Sciatic nerve (tissue), 2 donors: ENCODE measurements at regions not wholly inside any gene's neighbourhood (a gene's known extent, or its start where the extent isn't known, plus 50 kb on each side); places are given as distances from the start of the nearest gene placed in this dataset.
A peak's percentile ranks its signal among the peaks of the same experiment; 100 is the strongest.

ENCODE experiments used
- ATAC-seq: fragments of 200-7000 bp; cut with Tn5 transposase; one replicate; pipeline ENCODE4 v1.9.1; 2020; ENCODE audit warnings: mild to moderate bottlenecking, moderate library complexity
- DNase-seq: peaks from one replicate; pipeline ENCODE4 v3.0.0-alpha.2; 2020; ENCODE audit warnings: low spot score
- intact Hi-C: fragments of 100-400 bp; cut with DNase I; formaldehyde crosslinking; loops from one replicate; pipeline ENCODE4 v1.14.2; 2022
- donor health status: DM: no; HTN: no; CAD: no.
- donor health status: DM: no; HTN: no; CAD: no.

- no peak for ATAC-seq
- intact Hi-C loops: no loop called here
These were observed 130.0 kb upstream of the MAOA start for GRCh38 chrX:43525901-43526610.

DNA sequence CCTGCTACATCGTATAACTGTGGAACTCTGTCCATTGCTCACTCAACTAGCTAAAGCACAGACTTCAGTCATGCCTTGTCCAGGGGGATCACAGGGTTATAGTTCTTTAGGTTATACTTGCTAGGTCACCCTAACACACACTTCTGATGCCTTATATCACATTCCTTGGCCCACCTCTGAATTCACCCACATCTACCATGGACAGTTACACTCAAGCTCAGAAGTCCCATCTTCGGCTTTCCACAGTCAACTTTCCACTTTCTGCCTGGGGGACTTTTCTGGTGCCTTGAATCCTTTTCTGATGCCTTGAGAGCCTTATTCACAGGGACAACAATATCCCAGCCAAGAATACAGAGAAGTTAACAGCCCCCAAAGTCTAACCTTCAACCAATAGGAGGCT is 129.2 kb upstream of the MAOA start:
- intact Hi-C loops: no loop called here
- DNase-seq: no peak
- ATAC-seq: no peak

More at GRCh38 chrX:43525901-43526610, 130.0 kb upstream of the MAOA start:
- no peak for DNase-seq

DNA sequence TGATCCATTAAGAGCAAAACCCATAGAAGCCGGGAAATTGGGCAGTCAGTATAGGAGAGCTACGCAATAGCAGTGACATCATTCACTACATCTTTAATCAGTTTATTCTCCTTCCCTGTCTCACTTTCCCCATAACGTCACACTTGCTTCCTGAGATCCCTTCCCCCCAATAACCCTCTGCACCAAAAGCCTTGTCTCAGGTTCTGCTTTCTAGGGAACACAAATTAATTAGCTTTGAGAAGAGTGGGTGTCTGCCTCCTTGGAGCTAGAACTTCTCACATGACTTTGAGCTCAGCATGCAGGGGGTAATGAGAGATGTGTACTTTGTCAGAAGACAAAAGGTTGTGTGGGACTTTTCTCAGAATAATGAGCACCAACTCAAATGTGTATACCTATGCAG is 128.3 kb upstream of the MAOA start:
- no peak for ATAC-seq
- intact Hi-C loops: no loop called here

GRCh38 chrX:43530837-43531236 is 125.3 kb upstream of the MAOA start:
- intact Hi-C loops: no loop called here
- DNase-seq (no peak), ATAC-seq (no peak)

More for the DNA sequence above, 128.3 kb upstream of the MAOA start:
- DNase-seq: no peak

DNA sequence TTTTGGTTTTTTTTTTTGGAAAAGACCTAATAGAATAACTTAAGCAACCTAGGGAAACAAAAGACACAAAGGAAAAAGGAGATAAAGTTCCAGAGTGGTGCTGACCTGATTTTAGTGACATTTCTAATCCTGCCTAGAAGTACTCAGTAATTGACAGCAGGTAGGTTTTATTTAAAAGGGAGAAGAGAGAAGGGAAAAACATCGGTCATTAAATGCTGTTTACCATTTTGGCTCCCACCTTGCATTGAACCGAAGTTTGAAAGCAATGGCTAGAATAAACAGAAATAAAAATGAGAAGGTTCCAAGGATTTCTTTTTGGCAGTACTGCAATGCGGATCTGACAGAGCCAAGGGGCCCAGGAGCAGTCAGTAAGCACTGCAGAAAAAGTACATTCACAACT is 115.8 kb upstream of the MAOA start:
- DNase-seq (no peak), ATAC-seq (no peak)
- intact Hi-C loops: no loop called here

DNA sequence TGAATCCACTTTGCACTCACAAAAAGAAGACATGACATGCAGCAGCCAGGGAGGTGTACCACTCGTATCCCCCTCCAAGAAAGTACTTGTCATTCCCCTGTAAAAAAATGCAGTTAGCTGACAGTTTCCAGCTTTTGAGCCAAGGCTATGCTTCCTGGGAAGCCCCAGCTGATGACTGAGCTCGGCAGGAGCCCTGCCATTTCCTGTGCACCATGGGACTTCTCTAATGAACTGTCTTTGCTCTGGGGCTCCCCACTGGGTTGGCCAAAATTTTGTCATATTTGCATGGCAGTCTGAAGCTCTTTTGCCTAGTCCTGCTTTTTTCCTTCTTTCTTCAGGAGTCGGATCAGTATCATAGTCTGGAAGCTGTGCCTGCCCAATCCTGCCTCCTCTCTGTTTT is 104.5 kb upstream of the MAOA start:
- ATAC-seq: no peak
- intact Hi-C loops: no loop called here
- DNase-seq: no peak

- DNase-seq: no peak
- ATAC-seq: no peak
- intact Hi-C loops: no loop called here
These were observed 103.9 kb upstream of the MAOA start for GRCh38 chrX:43552156-43552555.

DNA sequence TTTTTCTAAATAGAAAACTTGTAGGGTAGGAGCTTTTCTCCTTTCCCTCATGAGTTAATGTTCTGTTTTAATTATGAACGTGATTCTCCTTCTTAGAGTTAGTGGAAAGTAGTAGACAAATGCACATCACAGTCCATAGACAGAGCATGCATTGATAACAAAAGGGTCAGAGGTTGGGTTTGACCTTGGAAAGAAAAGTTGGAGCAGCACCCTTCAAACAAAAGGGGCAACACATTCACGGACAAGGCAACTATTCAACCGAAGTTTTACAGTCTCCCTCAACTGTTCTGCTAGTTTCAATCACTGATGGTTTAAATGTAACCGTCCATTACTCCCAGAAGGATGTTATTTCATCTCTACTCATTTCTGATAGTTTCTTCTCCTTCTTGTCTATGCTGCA is 103.4 kb upstream of the MAOA start:
- intact Hi-C loops: no loop called here
- ATAC-seq: no peak
- DNase-seq: no peak

GRCh38 chrX:43553257-43553656 is 102.8 kb upstream of the MAOA start:
- ATAC-seq (no peak), DNase-seq (no peak)
- intact Hi-C loops: no loop called here

DNA sequence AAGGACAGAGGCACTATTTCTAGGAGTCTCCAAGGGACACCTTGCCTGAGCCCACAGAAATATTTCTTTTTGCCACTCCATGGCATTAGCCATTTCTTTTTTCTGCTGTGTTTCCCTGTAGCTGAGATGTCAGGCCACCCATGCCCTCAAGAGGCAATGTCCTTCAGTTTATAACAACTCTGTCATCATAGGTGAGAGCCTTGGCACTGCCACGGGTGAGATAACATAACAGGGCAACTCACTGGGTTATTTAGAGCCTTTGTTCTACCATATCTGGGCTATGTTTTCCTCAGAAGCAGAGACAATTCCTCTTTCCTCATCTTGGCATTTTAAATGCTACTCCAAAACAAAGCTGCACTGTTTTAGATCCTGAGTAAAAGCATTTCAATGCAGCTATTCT is 99.9 kb upstream of the MAOA start:
- ATAC-seq: no peak
- DNase-seq: no peak
- intact Hi-C loops: no loop called here

GRCh38 chrX:43557792-43558191 is 98.3 kb upstream of the MAOA start:
- DNase-seq (peak; percentile 68), ATAC-seq (no peak)
- intact Hi-C loops: no loop called here

DNA sequence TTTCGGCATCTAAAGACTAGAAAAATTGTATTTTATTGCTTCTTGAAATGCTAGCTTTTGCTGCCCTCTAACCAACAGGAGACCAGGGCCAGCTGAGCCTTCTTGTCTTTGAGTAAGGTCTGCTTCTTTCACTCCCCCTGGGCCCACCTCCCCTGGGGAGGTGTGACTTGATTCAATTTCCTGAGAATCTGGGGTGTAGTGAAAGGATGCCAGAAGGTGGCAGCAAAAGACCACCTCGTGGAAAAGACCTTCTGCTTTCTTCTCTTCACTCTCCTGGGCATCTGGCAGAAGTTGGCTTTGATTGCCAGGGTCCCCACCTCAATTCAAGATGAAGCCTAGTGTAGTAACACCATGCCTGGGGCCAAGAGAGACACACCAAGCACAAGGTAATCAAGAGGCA is 96.5 kb upstream of the MAOA start:
- intact Hi-C loops: no loop called here
- DNase-seq (peak; percentile 57), ATAC-seq (peak; percentile 67)

DNA sequence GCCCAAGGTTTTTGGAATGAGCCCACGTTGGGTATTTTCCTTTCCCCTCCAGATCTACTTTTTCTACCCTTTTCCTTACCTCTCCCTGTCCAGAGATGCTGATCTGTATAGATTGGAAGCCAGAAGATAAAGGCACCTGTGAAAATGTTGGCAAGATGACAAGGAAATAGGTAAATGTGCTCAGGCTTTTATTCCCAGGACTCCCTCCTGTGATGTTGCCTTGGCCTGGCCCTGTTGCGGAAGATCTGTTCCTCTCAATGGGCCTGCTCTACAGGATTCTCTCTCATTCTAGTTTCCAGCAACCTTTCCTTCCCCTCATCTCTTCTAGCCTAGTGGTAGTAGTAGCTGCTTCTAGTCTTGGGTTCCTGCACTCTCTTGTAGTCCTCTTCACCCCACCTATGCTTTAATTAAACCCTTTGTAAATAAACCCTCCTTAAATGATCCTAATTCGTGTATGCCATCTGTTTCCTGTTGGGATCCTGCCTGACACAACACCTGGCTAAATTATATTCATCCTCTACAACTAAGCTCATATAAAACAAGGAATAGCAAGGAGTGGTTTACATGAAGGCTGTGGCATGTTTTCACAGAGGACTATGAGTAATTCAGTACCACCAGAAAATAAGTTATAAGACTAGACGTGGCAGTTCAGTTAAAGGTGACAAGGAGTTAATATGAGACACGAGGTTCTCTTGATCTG is 95.7 kb upstream of the MAOA start:
- no peak for DNase-seq
- no peak for ATAC-seq
- intact Hi-C loops: no loop called here

GRCh38 chrX:43562372-43562771 is 93.7 kb upstream of the MAOA start:
- no peak for DNase-seq
- intact Hi-C loops: no loop called here
- ATAC-seq: no peak

DNA sequence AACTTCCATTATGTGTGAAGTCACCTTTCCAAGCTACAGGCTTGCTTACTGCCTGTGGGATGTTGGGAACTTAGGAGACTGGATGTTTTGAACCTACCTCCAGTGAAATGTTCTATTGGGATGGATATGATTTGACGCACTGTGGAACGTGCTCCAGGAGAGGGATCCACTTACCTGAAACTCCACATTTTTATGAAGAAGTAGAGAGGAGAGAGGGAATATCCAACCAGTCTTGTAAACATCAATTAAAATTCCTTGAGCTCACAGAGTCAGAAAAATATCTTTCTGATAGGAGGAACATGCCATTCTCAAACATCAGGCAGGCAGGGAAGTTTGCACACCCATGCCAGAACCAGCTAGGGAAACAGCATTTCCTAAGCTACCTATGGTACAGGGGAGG is 91.1 kb upstream of the MAOA start:
- intact Hi-C loops: no loop called here
- no peak for ATAC-seq

GRCh38 chrX:43566170-43566569 is 89.9 kb upstream of the MAOA start:
- DNase-seq: no peak
- ATAC-seq: no peak
- intact Hi-C loops: no loop called here

More for the DNA sequence above, 91.1 kb upstream of the MAOA start:
- no peak for DNase-seq

DNA sequence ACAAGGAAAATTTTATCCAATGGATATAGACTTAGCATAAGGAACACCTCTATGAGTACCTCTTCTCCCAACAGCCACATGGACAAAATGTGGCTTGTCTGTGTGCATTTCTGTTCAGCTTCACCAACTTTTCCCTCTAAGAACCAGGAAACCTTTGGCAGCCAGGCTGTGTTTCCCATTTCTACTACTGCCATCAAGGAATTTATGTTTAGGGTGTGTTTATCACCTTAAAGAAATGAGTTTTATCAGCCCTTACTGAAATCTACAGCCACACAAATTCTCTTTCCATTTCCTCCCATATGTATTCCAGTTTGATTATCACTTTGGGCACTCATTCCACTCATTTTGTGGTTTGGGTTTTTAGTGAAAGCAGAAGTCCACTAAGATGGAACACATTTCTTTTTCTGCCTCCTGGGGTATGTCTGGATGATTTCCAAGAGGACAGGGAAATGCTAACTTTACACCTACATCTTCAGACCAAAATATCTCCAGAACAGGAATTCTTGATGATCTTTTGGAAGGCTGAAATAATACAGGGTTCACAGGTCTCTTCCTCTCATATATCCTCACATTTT is 82.6 kb upstream of the MAOA start:
- intact Hi-C loops: no loop called here
- DNase-seq (no peak), ATAC-seq (no peak)

DNA sequence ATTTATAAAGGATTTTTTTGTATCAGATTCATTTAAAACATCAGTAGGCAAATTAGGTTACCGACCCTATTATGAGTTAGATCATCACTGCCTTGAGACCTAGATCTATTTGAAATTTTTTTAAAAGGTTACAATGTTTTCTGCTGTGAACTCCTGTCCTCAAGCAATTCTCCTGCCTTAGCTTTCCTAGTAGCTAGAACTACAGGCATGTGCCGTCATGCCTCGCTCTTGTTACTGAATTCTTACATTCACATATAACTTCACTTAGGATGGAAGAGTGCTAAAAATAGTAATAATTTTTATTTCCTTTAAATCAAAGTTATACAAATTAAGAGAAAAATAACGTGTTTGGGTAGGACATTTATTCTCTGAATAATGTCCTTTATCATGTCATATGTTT is 75.5 kb upstream of the MAOA start:
- intact Hi-C loops: no loop called here
- ATAC-seq: no peak

DNA sequence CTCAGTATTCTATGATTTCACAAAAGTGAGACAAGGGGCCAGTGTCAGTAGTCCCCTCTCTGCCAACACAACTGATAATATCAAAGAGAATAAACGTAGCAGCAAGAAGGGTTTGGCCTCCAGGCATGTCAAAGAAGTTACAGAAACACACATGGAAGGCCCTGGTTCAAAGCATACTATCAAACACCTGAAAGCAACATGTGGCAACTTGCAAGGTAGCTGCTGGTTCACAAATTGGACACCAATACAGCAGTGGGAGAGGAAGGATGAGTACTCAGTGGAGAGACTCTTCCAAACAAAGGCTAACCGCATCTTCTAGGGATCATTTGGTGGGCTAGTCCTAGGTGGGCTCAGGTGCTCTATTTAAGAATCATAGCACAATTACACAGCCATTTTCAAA is 74.9 kb upstream of the MAOA start:
- ATAC-seq (no peak), DNase-seq (no peak)
- intact Hi-C loops: no loop called here

More for the DNA sequence above, 75.5 kb upstream of the MAOA start:
- no peak for DNase-seq

DNA sequence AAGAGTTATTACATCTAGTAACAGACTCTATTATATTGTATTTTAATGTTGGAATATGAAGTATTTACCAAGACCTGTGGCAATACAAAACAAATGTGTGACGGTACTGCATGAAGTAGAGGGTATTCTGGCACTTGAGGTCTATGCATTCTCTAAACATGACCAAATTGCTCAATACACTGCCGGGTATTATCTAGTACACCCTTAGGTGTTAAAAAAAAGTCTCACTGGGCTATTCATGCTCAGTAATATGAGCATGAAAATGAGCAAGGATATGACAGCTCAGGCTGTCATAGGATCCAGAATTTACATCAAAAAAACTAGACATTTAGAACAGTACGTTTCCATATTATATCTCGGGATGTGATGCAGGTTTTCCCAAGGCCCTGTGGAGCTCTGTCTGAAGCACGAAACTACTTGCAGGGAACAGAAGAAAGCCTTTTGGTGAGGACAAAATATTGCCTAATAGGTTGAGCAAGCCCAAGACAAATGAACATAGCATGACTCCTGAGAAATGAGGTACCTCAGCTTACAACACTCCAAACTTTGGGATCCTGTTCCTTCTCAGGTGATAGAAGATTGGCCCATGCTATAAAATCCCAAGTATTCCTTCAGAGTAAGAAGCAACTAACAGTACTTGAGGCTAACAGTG is 74.1 kb upstream of the MAOA start:
- intact Hi-C loops: no loop called here
- DNase-seq (no peak), ATAC-seq (peak; percentile 86)
